ENCODE measurements at regions not wholly inside any gene's neighbourhood (a gene's known extent, or its start where the extent isn't known, plus 50 kb on each side); places are given as distances from the start of the nearest gene placed in this dataset.

- DNase-seq (ENCODE audit: low spot score) = no peak
These were observed 121.6 kb upstream of the STK26 start for GRCh38 chrX:131901546-131901945.

- DNase-seq (ENCODE audit: low spot score) = no peak
These were observed 115.4 kb upstream of the STK26 start for GRCh38 chrX:131907488-131908314.

DNA sequence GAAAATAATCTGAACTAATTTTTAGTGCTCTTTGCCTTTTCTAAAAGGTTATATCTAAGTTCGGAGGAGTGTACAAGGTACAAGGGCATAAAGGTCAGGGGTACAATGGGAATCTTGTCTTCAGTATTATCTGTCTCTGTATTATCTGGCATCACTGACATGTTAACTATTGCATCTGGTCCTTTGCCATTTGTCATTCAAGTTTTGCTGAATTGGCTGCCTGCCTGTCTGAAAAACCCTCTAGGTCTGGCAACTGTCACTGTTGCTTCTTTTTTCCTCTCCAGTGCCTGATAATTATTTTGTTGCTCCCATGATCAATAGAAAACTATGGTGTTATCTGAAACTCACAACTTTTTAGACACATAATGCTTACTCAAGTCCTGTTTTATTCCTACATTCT is 112.5 kb upstream of the STK26 start:
- DNase-seq (ENCODE audit: low spot score) = no peak

GRCh38 chrX:131915488-131915887 is 107.6 kb upstream of the STK26 start:
- DNase-seq (ENCODE audit: low spot score) = no peak

GRCh38 chrX:131917588-131917987 is 105.5 kb upstream of the STK26 start:
- DNase-seq (ENCODE audit: low spot score) = peak; percentile 53

- DNase-seq (ENCODE audit: low spot score) = no peak
These were observed 104.3 kb upstream of the STK26 start for GRCh38 chrX:131918839-131919238.

DNA sequence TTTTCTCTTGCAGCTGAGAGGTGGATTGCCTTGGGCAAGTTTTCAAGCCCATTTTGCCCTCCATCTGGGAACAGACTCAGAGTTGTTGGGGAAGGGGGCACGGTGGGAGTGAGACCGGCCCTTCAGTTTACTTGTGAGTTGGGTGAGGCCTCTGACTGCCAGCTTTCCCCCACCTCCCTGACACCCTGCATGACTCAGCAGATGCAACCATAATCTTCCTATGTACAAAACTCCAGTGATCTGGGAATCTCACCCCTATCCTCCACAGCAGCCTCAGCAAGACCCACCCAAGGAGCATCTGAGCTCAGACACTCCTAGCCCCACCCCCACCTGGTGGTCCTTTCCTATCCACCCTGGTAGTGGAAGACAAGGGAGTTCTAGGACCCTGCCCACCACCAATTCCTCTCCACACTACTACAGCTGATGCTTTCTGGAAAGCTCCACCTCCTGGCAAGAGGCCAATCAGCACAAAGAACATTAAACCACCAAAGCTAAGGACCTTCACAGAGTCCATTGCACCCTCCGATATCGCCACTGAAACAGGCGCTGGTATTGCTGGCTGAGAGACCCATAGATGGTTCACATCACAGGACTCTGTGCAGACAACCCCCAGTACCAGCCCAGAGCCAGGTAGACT is 99.4 kb upstream of the STK26 start:
- DNase-seq (ENCODE audit: low spot score) = peak; percentile 16

GRCh38 chrX:131938749-131939148 is 84.4 kb upstream of the STK26 start:
- DNase-seq (ENCODE audit: low spot score) = no peak

DNA sequence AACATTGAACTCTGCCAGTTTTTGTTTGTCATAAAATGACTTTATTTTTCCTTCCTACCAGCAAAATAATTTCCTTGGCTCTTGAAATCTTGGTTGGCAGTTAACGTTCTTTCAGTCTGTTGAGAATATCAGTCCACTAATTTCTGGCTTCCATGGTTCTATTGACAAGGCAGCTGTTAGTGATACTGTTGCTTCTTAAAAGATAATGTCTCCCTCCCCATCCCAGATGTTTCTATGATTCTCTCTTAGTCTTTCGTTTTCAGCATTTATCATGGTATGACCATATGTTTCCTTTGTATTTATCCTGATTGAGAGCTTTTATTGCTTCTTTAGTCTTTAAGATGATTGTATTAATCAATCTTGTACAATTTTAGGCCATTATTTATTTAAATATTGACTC is 81.1 kb upstream of the STK26 start:
- peak; percentile 5 for DNase-seq (ENCODE audit: low spot score)

- no peak for DNase-seq (ENCODE audit: low spot score)
These were observed 77.9 kb upstream of the STK26 start for GRCh38 chrX:131944936-131945902.

GRCh38 chrX:131951166-131951565 is 71.9 kb upstream of the STK26 start:
- no peak for DNase-seq (ENCODE audit: low spot score)

- DNase-seq (ENCODE audit: low spot score) = no peak
These were observed 67.9 kb upstream of the STK26 start for GRCh38 chrX:131955099-131955777.

GRCh38 chrX:131958724-131959123 is 64.4 kb upstream of the STK26 start:
- no peak for DNase-seq (ENCODE audit: low spot score)

DNA sequence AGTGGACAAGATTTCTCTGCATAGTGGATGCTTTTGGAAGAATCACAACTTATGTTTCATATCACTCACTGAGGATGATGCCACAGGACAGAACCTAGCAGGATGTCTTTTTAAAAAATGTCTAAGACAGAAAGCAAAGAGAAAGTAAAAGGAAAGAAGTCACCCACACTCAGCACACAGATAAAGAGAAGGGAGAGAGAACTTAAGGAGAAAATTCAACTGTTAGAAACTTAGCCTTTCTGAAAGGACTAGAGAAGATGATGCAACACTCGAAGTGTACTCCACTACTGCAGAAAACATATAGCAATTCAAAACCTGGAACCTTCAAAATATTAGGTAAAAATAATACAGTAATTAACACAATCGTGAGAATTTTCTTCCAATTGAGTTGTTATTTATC is 52.8 kb upstream of the STK26 start:
- DNase-seq (ENCODE audit: low spot score) = no peak

Data from hematopoietic multipotent progenitor cell treated with erythropoietin and hydrocortisone succinate and interleukin-3 and kit ligand, for 15 days (in vitro differentiated cells).